ENCODE measurements at regions not wholly inside any gene's neighbourhood (a gene's known extent, or its start where the extent isn't known, plus 50 kb on each side); places are given as distances from the start of the nearest gene placed in this dataset.

- in situ Hi-C loops (cut with HindIII; ENCODE audit: low pct_unique_long_range_greater_than_20kb, low sequenced_read_pairs) = no loop called here
- DNase-seq (ENCODE audit: low read depth, low spot score) = no peak
These were observed 437.3 kb downstream of the METTL15 start for GRCh38 chr11:28545536-28545935.

DNA sequence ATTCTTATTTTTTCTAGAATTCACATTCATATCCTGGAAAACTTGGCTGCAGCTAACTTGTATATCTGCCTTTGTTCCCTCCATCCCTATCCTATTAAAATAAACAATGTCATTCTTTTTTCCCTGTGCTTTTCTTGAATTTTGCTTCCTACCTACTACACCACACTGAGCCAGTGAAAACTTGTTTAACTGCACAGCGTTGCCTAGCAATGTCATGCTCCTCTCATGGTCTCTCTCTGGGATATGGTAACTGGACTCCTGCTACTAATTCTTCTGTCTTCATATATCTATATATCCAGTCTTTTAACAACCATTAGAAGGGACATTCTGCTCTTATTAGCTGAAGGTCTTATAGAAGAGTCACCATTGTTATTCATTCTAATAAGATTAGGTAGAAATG lies 434.4 kb downstream of the METTL15 start:
- no peak for DNase-seq (ENCODE audit: low read depth, low spot score)
- in situ Hi-C loops (cut with HindIII; ENCODE audit: low pct_unique_long_range_greater_than_20kb, low sequenced_read_pairs) = no loop called here

DNA sequence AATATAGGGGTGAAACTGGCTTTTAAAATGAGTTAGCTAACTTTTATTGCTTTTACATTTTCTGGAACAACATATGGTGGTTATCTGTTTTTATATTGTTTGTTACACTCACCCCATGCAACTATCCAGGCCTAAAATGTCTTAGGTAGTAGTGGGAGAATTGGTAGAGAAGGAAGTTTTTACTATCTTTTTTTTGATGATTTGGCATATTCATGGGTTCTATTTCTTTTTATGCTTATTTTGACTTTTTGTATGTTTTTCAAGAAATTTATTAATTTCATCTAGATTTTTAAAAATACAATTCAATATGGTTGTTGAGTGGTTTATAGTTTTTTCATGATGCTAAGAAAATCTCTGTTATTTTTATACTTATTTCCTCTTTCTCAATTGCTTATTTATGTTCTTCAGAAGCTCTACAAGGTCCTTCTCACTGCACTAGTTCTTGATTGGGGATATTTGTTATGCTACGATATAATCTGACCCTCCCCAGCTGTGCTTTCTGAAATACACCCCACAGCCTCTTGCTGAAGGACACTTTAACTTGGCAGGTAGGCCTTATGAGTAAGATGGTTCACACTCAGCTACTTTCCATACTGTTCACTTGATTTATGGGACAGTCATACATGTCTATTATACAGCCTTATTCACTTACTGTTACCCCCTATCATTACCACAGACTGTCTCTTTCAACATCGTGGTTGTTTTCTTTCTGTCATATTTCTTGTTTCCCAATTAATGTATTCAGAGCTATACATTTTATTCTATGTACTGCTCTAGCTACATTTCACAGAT lies 431.2 kb downstream of the METTL15 start:
- in situ Hi-C loops (cut with HindIII; ENCODE audit: low pct_unique_long_range_greater_than_20kb, low sequenced_read_pairs) = no loop called here
- no peak for DNase-seq (ENCODE audit: low read depth, low spot score)

- in situ Hi-C loops (cut with HindIII; ENCODE audit: low pct_unique_long_range_greater_than_20kb, low sequenced_read_pairs) = no loop called here
- no peak for DNase-seq (ENCODE audit: low read depth, low spot score)
These were observed 429.6 kb downstream of the METTL15 start for GRCh38 chr11:28537822-28538221.

- in situ Hi-C loops (cut with HindIII; ENCODE audit: low pct_unique_long_range_greater_than_20kb, low sequenced_read_pairs) = no loop called here
- DNase-seq (ENCODE audit: low read depth, low spot score) = no peak
These were observed 428.5 kb downstream of the METTL15 start for GRCh38 chr11:28536504-28537267.

DNA sequence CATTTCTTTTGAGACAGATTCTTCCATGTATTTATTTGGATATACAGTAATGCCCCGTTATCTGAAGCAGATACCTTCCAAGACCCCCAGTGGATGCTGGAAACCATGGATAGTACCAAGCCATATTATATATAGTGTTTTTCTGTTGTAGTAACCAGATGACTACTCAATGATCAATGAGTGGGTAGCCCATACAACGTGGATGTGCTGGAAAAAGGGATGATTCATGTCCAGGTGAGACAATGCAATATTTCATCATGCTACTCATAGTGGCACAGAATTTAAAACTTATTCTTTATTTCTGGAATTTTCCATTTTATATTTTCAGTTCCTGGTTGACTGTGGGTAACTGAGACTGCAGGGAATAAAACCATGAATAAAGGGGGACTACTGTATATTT lies 427.5 kb downstream of the METTL15 start:
- in situ Hi-C loops (cut with HindIII; ENCODE audit: low pct_unique_long_range_greater_than_20kb, low sequenced_read_pairs) = no loop called here
- no peak for DNase-seq (ENCODE audit: low read depth, low spot score)

GRCh38 chr11:28529540-28530410 lies 421.6 kb downstream of the METTL15 start:
- in situ Hi-C loops (cut with HindIII; ENCODE audit: low pct_unique_long_range_greater_than_20kb, low sequenced_read_pairs) = no loop called here

GRCh38 chr11:28529046-28529445 lies 420.9 kb downstream of the METTL15 start:
- in situ Hi-C loops (cut with HindIII; ENCODE audit: low pct_unique_long_range_greater_than_20kb, low sequenced_read_pairs) = no loop called here
- DNase-seq (ENCODE audit: low read depth, low spot score) = no peak

More at GRCh38 chr11:28529540-28530410, 421.6 kb downstream of the METTL15 start:
- peak; percentile 71 for DNase-seq (ENCODE audit: low read depth, low spot score)

- DNase-seq (ENCODE audit: low read depth, low spot score) = no peak
- in situ Hi-C loops (cut with HindIII; ENCODE audit: low pct_unique_long_range_greater_than_20kb, low sequenced_read_pairs) = no loop called here
These were observed 420.0 kb downstream of the METTL15 start for GRCh38 chr11:28528217-28528616.

- DNase-seq (ENCODE audit: low read depth, low spot score) = no peak
- in situ Hi-C loops (cut with HindIII; ENCODE audit: low pct_unique_long_range_greater_than_20kb, low sequenced_read_pairs) = no loop called here
These were observed 418.2 kb downstream of the METTL15 start for GRCh38 chr11:28526406-28526751.

DNA sequence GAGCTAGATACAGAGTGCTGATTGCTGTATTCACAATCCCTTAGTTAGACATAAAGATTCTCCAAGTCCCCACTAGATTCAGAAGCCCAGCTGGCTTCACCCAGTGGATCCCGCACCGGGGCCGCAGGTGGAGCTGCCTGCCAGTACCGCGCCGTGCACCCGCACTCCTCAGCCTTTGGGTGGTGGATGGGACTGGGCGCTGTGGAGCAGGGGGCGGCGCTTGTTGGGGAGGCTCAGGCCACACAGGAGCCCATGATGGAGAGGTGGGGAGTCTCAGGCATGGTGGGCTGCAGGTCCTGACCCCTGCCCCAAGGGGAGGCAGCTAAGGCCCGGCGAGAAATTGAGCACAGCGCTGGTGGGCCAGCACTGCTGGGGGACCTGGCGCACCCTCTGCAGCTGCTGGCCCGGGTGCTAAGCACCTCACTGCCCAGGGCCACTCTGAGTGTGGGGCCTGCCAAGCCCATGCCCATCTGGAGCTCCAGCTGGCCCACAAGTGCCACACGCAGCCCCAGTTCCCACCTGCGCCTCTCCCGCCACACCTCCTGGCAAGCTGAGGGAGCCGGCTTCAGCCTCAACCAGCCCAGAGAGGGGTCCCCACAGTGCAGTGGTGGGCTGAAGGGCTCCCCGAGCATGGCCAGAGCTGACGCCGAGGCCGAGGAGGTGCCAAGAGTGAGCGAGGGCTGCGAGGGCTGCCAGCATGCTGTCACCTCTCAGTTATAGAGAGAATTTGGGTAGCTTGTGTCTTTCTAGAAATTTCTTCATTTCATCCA lies 417.6 kb downstream of the METTL15 start:
- in situ Hi-C loops (cut with HindIII; ENCODE audit: low pct_unique_long_range_greater_than_20kb, low sequenced_read_pairs) = no loop called here
- no peak for DNase-seq (ENCODE audit: low read depth, low spot score)

DNA sequence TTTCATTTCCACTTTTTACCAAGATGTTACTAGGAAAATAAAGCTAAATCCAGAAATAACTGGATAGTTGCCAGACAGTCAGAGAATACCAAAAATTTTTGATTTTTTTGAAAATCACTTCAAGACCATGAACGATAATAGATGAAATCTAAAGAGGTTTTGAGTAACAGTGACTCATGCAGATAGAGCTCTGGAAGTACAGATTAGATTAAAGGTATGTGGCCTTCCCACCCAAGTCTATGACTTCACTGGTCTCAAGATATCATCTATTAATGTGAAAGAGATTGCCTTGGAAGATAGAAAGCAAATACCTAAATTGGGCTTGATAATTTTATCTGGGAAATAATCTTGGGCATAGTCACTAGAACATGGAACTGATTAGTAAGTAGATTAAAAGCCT lies 415.9 kb downstream of the METTL15 start:
- in situ Hi-C loops (cut with HindIII; ENCODE audit: low pct_unique_long_range_greater_than_20kb, low sequenced_read_pairs) = no loop called here
- no peak for DNase-seq (ENCODE audit: low read depth, low spot score)

DNA sequence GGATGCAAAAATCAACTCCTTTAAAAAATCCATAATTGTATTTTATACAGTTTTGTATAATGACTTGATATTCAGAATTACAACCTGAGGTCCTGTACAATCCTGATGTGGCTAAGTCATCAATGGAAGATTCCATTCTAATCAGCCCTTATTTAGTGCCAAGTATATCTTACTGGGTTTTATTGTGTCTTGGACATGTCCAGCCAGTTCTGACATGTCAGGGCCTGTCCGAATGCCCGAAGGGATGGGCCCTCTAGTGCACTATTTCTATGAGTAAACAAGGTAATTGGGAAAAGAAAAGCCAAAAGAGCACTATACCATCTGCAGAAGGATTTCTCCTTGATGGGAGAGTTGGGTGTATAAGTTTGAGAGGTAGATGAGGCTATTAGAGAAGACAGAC lies 412.9 kb downstream of the METTL15 start:
- in situ Hi-C loops (cut with HindIII; ENCODE audit: low pct_unique_long_range_greater_than_20kb, low sequenced_read_pairs) = no loop called here
- no peak for DNase-seq (ENCODE audit: low read depth, low spot score)

DNA sequence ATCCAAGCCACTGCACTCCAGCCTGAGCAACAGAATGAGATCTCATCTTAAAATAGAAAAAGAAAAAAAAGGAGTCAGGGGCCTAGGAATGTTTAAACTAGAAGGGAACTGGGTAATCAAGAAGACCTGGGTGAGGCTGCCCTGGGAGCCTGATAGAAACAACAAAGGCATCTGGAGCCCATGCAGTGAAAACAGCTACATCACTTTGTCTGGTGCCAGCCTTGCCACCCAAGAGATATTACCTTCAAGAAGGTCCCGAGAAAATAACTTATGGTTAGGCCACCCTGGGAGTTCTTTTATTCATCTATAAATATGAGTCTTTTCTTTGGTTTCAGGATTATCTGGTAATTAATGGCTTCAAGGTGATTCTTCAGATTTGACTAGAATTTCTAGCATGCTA lies 412.1 kb downstream of the METTL15 start:
- in situ Hi-C loops (cut with HindIII; ENCODE audit: low pct_unique_long_range_greater_than_20kb, low sequenced_read_pairs) = no loop called here
- no peak for DNase-seq (ENCODE audit: low read depth, low spot score)

- in situ Hi-C loops (cut with HindIII; ENCODE audit: low pct_unique_long_range_greater_than_20kb, low sequenced_read_pairs) = no loop called here
- no peak for DNase-seq (ENCODE audit: low read depth, low spot score)
These were observed 410.6 kb downstream of the METTL15 start for GRCh38 chr11:28518825-28519224.

- no peak for DNase-seq (ENCODE audit: low read depth, low spot score)
- in situ Hi-C loops (cut with HindIII; ENCODE audit: low pct_unique_long_range_greater_than_20kb, low sequenced_read_pairs) = no loop called here
These were observed 409.4 kb downstream of the METTL15 start for GRCh38 chr11:28517621-28518020.

DNA sequence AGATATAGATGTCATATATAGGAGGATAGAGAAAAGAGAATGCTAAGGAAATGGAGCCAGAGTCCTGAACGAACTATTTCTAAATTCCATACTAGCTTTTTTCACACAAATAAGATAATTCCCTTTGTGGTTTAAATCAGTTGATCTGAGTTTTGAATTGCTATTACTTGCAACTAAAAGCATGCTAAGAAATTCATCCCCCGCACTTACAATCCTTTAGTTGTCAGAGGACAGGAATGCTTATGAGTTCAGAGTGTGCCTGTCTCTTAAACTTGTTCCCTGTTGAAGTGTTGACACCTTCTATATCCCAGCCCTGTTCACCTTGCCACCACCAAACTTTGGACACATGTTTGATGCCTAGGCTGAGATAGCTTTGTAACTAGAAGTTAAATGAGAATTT lies 406.2 kb downstream of the METTL15 start:
- DNase-seq (ENCODE audit: low read depth, low spot score) = no peak

More for the DNA sequence above, 406.2 kb downstream of the METTL15 start:
- in situ Hi-C loops (cut with HindIII; ENCODE audit: low pct_unique_long_range_greater_than_20kb, low sequenced_read_pairs) = no loop called here

Data from SK-MEL-5 (cell line).